OCI-LY3 (cell line): ENCODE measurements at regions not wholly inside any gene's neighbourhood (a gene's known extent, or its start where the extent isn't known, plus 50 kb on each side); places are given as distances from the start of the nearest gene placed in this dataset.

Experiments
- H2AFZ ChIP-seq: fragments of 200-600, 300-600 bp; shearing (Covaris generic); 2 replicates; pipeline ENCODE4 v1.6.0; 2014; ENCODE audit warnings: antibody characterized with exemption, low read depth, low read length
- H3K27ac ChIP-seq: fragments of 200-600, 300-600 bp; sonication (generic); 2 replicates; pipeline ENCODE4 v1.5.1; 2014; ENCODE audit warnings: mild to moderate bottlenecking, low read length, moderate library complexity, mixed read lengths
- H3K27me3 ChIP-seq: fragments of 200-600, 300-600 bp; sonication (generic); 2 replicates; pipeline ENCODE4 v1.6.1; 2014; ENCODE audit warnings: low read depth, low read length, mixed read lengths
- H3K36me3 ChIP-seq: fragments of 200-600, 300-600 bp; sonication (generic); replicated peaks from 2 replicates; pipeline ENCODE3; 2014; ENCODE audit warnings: low read depth, low read length, mixed read lengths
- H3K4me1 ChIP-seq: fragments of 300-600, 200-600 bp; sonication (generic); 2 replicates; pipeline ENCODE4 v1.6.1; 2014; ENCODE audit warnings: low read length, mixed read lengths
- H3K4me2 ChIP-seq: fragments of 200-600, 300-600 bp; sonication (generic); 2 replicates; pipeline ENCODE4 v1.6.1; 2014; ENCODE audit warnings: low read length, mixed read lengths
- H3K4me3 ChIP-seq: fragments of 300-600, 200-600 bp; sonication (generic); 2 replicates; pipeline ENCODE4 v1.5.1; 2014; ENCODE audit warnings: antibody characterized with exemption, mild to moderate bottlenecking, low read length, moderate library complexity
- H3K79me2 ChIP-seq: fragments of 300-600, 200-600 bp; shearing (Covaris generic); 2 replicates; pipeline ENCODE4 v1.6.1; 2014; ENCODE audit warnings: mild to moderate bottlenecking, low read length, mixed read lengths
- H3K9ac ChIP-seq: fragments of 300-600, 200-600 bp; shearing (Covaris generic); 2 replicates; pipeline ENCODE4 v1.6.0; 2014; ENCODE audit warnings: mild to moderate bottlenecking, low read length, moderate library complexity
- H3K9me3 ChIP-seq: fragments of 200-600, 300-600 bp; shearing (Covaris generic); 2 replicates; pipeline ENCODE4 v1.6.1; 2014; ENCODE audit warnings: low read length, mixed read lengths; ENCODE audit not compliant: insufficient read depth
- H4K20me1 ChIP-seq: fragments of 200-600, 300-600 bp; sonication (generic); 2 replicates; pipeline ENCODE4 v1.6.1; 2016; ENCODE audit warnings: low read length, mixed read lengths; ENCODE audit not compliant: insufficient read depth
- CTCF ChIP-seq: fragments of 200-600, 300-600 bp; sonication (generic); IDR thresholded peaks from 2 replicates; pipeline ENCODE4 v1.5.1; 2014; ENCODE audit warnings: antibody characterized with exemption, low read length, low read depth
- EZH2phosphoT487 ChIP-seq: fragments of 200-600 bp; shearing (Covaris generic); IDR thresholded peaks from 2 replicates; pipeline ENCODE4 v1.6.1; 2018; ENCODE audit warnings: antibody characterized with exemption, mixed run types, low read depth

- H3K36me3 ChIP-seq, result no peaks in the 10 kb centered on the region
- no peaks in the 10 kb centered on the region for H3K9me3 ChIP-seq
- H3K4me2 ChIP-seq, result no peak overlapping the region
- no peaks in the 10 kb centered on the region for H3K79me2 ChIP-seq
- peaks cover 9% of the 10 kb centered on the region; the same call in 1 of the 2 replicates for H3K4me1 ChIP-seq
- TF ChIP-seq EZH2phosphoT487, result no peak
- TF ChIP-seq CTCF, result no peak
- H3K27me3 ChIP-seq, result no peaks in the 10 kb centered on the region
- no peak overlapping the region for H2AFZ ChIP-seq
- H3K9ac ChIP-seq, result no peak overlapping the region
- H4K20me1 ChIP-seq, result no peaks in the 10 kb centered on the region
- H3K27ac ChIP-seq, result no peak overlapping the region
- H3K4me3 ChIP-seq, result no peak overlapping the region
Measured at GRCh38 chr2:228373191-228373590, 191.7 kb upstream of the SPHKAP start.

DNA sequence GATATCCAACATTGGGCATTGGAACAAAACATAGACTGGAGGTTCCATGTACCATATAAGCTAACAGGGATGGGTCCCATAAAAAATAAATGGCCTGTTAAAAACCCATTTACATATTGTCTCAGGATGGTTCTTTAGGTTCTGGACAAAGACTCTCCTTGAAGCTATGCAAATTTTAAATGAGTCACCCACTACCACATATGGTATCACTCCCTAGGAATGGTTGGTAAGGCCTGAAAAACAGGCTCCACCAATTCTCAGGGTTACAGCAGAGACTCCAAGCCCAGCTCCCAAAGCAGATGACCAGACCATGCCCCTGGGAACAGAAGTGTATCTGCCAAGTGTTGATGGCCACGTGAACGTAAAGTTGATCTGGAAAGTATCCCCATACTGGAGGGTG, 190.7 kb upstream of the SPHKAP start:
- no peaks in the 10 kb centered on the region for H3K79me2 ChIP-seq
- H3K36me3 ChIP-seq, result no peaks in the 10 kb centered on the region
- H3K9ac ChIP-seq, result no peak overlapping the region
- H3K4me1 ChIP-seq, result peaks cover 9% of the 10 kb centered on the region; the same call in 1 of the 2 replicates
- no peaks in the 10 kb centered on the region for H3K9me3 ChIP-seq
- H4K20me1 ChIP-seq, result no peaks in the 10 kb centered on the region
- no peak overlapping the region for H3K27ac ChIP-seq
- TF ChIP-seq EZH2phosphoT487 (no peak), CTCF (no peak)
- H2AFZ ChIP-seq, result no peak overlapping the region
- no peak overlapping the region for H3K4me2 ChIP-seq
- H3K27me3 ChIP-seq, result no peaks in the 10 kb centered on the region
- H3K4me3 ChIP-seq, result no peak overlapping the region

- TF ChIP-seq EZH2phosphoT487 (no peak), CTCF (no peak)
- no peaks in the 10 kb centered on the region for H4K20me1 ChIP-seq
Measured at GRCh38 chr2:228369400-228370031, 188.0 kb upstream of the SPHKAP start.

DNA sequence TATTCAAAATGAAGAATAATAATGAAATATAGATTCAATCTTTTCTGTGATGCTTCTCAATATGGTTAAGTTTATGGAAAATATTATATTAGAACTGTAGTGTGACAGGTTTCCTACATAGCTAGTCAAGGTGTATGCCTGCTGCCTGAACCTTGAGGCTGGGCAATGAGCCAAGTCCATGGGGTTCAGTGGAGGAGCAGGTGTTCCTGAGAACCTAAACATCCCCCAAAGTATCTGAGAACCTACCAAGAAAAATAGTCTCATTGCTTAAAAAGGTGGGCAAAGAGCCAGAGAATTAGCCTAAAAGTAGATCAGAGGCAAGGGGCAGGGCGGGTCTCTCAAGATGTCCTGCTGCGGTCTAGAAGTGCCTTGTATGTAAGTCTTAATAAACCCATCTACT, 185.9 kb upstream of the SPHKAP start:
- H3K36me3 ChIP-seq, result no peaks in the 10 kb centered on the region
- H3K27me3 ChIP-seq, result no peaks in the 10 kb centered on the region
- H3K4me3 ChIP-seq, result no peak overlapping the region
- no peak overlapping the region for H2AFZ ChIP-seq
- H3K27ac ChIP-seq, result no peak overlapping the region
- H3K4me2 ChIP-seq, result no peak overlapping the region
- H3K4me1 ChIP-seq, result no peaks in the 10 kb centered on the region
- no peak overlapping the region for H3K9ac ChIP-seq
- H3K9me3 ChIP-seq, result no peaks in the 10 kb centered on the region
- no peaks in the 10 kb centered on the region for H3K79me2 ChIP-seq
- TF ChIP-seq EZH2phosphoT487 (no peak), CTCF (no peak)
- no peaks in the 10 kb centered on the region for H4K20me1 ChIP-seq

More at GRCh38 chr2:228369400-228370031, 188.0 kb upstream of the SPHKAP start:
- Histone ChIP-seq H3K27ac (no peak overlapping the region), H3K4me1 (0 out of 2 replicates have a peak, but pooled peaks cover 4% of the 10 kb centered on the region), H3K79me2 (no peaks in the 10 kb centered on the region), H3K9ac (no peak overlapping the region), H3K4me2 (no peak overlapping the region), H3K9me3 (no peaks in the 10 kb centered on the region), H3K36me3 (no peaks in the 10 kb centered on the region), H3K4me3 (no peak overlapping the region), H3K27me3 (no peaks in the 10 kb centered on the region), H2AFZ (no peak overlapping the region)
